NB4 (cell line): ENCODE measurements at regions not wholly inside any gene's neighbourhood (a gene's known extent, or its start where the extent isn't known, plus 50 kb on each side); places are given as distances from the start of the nearest gene placed in this dataset.

Source experiments
- CTCF ChIP-seq: IDR thresholded peaks from one replicate; pipeline ENCODE4 v1.5.1; 2012; ENCODE audit warnings: low read depth, low read length
- POLR2A ChIP-seq: IDR thresholded peaks from 2 replicates; pipeline ENCODE4 v1.6.1; 2011; ENCODE audit warnings: mild to moderate bottlenecking; ENCODE audit not compliant: insufficient read length; ENCODE audit errors: extremely low read depth

- TF ChIP-seq POLR2A (no peak), CTCF (no peak)
Observed at GRCh38 chr3:59546522-59546921, 496.7 kb upstream of the CFAP20DC start.
